ENCODE measurements at regions not wholly inside any gene's neighbourhood (a gene's known extent, or its start where the extent isn't known, plus 50 kb on each side); places are given as distances from the start of the nearest gene placed in this dataset.

- DNase-seq (ENCODE audit: low read depth), result no peak
- no peak overlapping the region for H3K4me3 ChIP-seq (ENCODE audit: low read depth, low read length)
- TF ChIP-seq, protein P1, sequence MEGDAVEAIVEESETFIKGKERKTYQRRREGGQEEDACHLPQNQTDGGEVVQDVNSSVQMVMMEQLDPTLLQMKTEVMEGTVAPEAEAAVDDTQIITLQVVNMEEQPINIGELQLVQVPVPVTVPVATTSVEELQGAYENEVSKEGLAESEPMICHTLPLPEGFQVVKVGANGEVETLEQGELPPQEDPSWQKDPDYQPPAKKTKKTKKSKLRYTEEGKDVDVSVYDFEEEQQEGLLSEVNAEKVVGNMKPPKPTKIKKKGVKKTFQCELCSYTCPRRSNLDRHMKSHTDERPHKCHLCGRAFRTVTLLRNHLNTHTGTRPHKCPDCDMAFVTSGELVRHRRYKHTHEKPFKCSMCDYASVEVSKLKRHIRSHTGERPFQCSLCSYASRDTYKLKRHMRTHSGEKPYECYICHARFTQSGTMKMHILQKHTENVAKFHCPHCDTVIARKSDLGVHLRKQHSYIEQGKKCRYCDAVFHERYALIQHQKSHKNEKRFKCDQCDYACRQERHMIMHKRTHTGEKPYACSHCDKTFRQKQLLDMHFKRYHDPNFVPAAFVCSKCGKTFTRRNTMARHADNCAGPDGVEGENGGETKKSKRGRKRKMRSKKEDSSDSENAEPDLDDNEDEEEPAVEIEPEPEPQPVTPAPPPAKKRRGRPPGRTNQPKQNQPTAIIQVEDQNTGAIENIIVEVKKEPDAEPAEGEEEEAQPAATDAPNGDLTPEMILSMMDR (IDR thresholded peaks at IDR 0.05; ENCODE audit: insufficient read depth, low read depth, low read length, missing control alignments), result no peak
Observed at GRCh38 chr7:140269004-140269638, 92.3 kb upstream of the KDM7A start.

DNA sequence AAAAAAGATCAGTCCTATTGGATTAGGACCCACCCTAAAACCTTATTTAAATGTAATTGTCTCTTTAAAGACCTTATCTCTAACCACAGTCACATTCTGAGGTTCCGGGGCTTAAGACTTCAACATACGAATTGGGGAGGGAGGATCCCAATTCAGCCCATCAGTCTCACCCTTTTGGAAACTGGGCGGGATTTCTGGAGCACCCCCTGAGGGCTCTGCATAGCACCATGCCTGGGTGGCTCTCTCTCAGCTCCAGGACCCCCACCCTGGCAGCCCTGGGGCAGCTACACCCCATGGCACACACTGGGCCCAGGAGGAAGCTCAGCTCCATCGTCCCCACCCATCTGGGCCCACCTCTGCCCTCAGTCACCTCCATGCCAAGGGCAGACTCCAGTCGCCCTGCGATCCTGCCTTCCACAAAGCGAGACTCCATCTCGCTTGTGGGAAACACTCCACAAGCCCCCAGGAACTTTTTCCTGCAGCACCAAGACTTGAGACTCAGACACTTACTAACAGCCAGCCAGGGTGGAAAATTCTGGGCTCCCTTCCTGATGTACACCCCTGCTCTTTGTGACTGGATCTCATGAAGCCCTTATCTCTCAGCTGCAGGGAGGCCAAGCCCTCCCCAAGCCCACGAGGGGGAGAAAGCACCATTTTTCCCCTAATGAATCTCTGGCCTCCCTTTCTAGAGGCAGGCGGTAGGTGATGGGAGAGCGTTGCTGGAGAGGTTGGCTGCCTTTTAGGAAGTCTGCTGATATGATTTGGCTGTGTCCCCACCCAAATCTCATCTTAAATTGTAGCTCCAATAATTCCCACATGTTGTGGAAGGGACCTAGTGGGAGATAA, 90.8 kb upstream of the KDM7A start:
- no peak for DNase-seq (ENCODE audit: low read depth)
- TF ChIP-seq, protein P1 (IDR thresholded peaks at IDR 0.05; ENCODE audit: insufficient read depth, low read depth, low read length, missing control alignments), result no peak
- no peak overlapping the region for H3K4me3 ChIP-seq (ENCODE audit: low read depth, low read length)

DNA sequence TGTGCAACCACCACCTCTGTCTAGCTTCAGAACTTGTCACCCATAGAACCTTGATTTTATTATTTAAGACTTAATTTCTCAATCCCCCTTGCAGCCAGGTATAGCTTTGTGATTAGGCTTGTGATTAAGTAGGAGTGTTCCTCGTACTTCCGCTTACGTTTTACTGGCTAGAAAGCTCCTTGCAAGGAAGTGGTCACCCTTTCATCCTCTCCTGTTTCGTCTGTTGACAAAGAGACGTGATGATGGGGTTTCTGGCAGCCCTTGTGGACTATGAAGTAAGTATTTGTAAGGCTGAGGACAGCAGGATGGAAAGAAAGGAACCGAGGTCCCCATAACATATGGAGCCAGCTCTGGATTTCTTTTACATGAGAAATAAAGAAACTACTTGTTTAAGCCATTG, 86.5 kb upstream of the KDM7A start:
- H3K4me3 ChIP-seq (ENCODE audit: low read depth, low read length), result no peak overlapping the region
- no peak for DNase-seq (ENCODE audit: low read depth)
- TF ChIP-seq, protein P1 (IDR thresholded peaks at IDR 0.05; ENCODE audit: insufficient read depth, low read depth, low read length, missing control alignments), result no peak

DNA sequence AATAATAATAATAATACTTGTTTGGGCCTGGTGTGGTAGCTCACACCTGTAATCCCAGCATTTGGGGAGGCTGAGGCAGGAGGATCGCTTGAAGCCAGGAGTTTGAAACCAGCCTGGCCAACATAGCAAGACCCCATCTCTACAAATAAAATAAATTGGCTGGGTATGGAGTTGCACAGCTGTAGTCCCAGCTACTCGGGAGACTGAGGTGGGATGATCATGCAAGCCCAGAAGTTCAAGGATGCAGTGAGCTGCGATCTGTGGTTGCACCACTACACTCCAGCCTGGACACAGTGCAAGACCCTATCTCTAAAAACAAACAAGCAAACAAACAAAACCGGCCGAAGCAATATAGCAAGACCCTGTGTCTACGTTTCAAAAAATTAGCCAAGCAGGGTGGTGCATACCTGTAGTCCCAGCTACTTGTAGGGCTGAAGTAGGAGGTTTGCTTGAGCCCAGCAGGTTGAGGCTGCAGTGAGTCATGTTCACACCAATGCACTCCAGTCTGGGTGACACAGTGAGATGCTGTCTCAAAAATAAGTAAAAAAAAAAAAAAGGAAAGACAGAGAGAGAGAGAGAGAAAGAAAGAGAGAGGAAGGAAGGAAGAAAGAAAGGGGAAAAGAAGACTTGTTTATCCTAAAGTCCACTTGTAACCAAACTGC, 85.6 kb upstream of the KDM7A start:
- no peak overlapping the region for H3K4me3 ChIP-seq (ENCODE audit: low read depth, low read length)
- DNase-seq (ENCODE audit: low read depth), result no peak
- TF ChIP-seq, protein P1 (IDR thresholded peaks at IDR 0.05; ENCODE audit: insufficient read depth, low read depth, low read length, missing control alignments), result no peak

DNA sequence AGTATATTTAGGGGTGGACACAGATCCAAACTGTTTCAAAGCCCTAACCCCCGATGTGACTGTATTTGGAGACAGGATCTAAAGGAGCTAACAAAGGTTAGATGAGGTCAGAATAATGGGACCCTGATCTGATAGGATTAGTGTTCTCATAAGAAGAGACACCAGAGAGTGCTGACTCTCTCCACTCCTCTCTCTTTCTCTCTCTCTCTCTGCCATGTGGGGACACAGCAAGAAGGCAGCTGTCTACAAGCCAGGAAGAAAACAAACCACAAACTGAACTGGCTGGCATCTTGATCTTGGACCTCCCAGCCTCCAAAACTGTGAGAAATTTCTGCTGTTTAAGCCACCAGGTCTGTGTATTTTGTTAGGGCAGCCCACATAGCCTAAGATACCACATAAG, 84.7 kb upstream of the KDM7A start:
- no peak overlapping the region for H3K4me3 ChIP-seq (ENCODE audit: low read depth, low read length)
- DNase-seq (ENCODE audit: low read depth), result no peak
- TF ChIP-seq, protein P1 (IDR thresholded peaks at IDR 0.05; ENCODE audit: insufficient read depth, low read depth, low read length, missing control alignments), result no peak

GRCh38 chr7:140261105-140261486, 84.3 kb upstream of the KDM7A start:
- TF ChIP-seq, protein P1 (IDR thresholded peaks at IDR 0.05; ENCODE audit: insufficient read depth, low read depth, low read length, missing control alignments), result no peak
- H3K4me3 ChIP-seq (ENCODE audit: low read depth, low read length), result no peak overlapping the region
- no peak for DNase-seq (ENCODE audit: low read depth)
